ELR (cell line): ENCODE measurements at regions not wholly inside any gene's neighbourhood (a gene's known extent, or its start where the extent isn't known, plus 50 kb on each side); places are given as distances from the start of the nearest gene placed in this dataset.

ENCODE experiments used
- DNase-seq: peaks from one replicate; pipeline ENCODE4 v3.0.0-alpha.2; 2015; ENCODE audit warnings: low read depth

GRCh38 chr6:99066044-99066443, 118.3 kb upstream of the FBXL4 start:
- no peak for DNase-seq

DNA sequence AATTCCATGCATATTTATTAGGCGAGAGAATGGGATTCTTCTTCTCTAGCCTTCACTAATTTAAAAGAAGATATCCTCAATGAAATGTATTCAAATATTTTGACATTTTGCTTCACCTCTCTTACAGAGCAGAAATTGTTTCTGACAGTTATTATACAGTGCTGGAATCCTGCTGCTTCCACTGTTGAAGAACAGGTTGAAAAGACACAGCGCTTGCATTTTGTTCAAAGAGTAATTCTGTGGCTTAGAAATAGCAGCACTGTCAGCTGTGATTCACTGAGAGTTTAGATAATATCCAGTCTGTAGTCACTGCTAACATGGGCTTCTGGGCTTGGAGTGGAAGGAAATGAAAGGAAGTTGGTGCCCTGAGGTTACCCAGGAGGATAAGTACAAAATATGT, 117.1 kb upstream of the FBXL4 start:
- DNase-seq: peak; percentile 5

- DNase-seq: no peak
These were observed 88.9 kb upstream of the FBXL4 start for GRCh38 chr6:99036672-99037071.

DNA sequence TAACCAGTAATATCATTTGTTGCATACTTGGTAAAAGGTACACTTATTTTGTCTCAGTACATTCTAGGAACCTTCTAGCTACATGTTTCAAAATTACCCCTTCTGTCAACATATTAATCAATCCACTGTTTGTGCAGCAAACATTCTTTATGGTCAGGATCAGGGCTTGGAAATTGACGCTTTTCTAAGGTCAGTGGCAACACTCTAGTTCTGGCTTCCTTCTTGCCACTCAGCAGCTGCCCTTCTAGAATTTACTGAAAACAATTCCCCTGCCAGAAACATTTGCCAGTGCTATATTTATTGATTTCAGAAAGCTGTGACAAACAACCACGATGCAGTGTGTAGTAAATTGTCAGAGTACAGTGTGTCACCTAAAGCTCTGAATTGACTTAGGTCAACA, 84.7 kb upstream of the FBXL4 start:
- no peak for DNase-seq

DNA sequence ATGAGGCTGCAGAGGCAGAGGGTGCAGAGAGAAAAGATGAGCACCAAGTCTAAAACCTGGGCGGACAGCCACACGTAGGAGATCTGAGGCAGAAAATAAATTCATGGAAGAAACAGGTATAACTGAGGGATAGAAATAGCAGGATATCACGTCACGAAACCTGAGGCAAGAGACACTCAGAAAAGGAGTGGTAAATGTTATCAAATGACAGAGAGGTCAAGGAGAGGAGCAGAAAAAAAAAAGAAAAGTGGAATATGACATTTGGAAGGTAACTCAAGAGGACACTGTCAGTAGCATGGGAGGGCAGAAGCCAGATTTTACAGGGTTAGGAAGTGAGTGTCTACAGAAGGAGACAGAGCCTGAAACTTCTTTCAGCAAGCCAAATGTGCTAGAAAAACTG, 84.2 kb upstream of the FBXL4 start:
- DNase-seq: no peak

GRCh38 chr6:99030915-99031314, 83.2 kb upstream of the FBXL4 start:
- DNase-seq: no peak

DNA sequence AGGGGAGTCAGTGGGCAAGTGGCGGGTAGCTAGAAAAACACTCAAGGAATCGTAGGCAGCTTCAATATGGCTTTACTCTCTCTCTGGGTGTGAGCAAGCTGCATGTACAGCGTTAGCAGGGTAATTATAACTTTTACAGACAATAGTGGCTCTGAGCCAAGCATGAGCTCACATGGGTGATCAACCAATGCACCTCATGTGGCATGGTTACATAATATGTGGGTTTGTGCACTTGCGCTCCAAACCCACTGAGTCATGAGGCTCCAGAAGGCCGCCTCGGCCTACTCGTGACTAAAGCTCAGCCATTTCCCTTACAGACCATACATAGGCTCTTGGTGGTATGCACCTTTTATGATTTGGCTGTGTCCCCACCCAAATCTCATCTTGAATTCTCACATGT, 78.4 kb upstream of the FBXL4 start:
- peak; percentile 51 for DNase-seq

- no peak for DNase-seq
These were observed 76.3 kb upstream of the FBXL4 start for GRCh38 chr6:99024089-99024488.

DNA sequence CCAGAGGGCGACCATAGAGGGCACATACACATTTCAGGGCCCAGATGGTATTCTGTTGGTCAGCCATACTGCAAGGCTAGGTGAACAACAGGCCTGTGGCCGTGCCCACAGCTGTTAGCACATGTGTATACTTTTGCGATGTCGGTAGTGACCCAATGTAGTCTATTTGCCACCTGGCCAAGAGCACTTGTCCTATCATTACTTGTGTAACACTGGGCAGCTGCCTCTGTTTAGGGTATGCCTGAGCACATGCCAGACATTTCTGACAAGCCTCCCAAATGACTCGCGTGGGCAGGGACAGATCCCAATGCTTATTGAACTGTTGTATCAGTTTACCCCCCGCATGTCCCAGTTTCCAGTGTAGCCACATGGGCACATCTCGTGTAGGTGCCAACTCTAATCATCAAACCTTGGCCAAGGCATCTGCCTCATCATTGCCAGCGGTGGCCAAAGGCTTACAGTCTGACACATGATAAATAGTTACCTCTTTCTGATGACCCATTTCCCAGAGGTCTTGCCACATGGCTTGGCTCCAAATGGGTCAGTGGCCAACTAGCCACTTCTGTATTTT, 74.4 kb upstream of the FBXL4 start:
- DNase-seq: no peak

DNA sequence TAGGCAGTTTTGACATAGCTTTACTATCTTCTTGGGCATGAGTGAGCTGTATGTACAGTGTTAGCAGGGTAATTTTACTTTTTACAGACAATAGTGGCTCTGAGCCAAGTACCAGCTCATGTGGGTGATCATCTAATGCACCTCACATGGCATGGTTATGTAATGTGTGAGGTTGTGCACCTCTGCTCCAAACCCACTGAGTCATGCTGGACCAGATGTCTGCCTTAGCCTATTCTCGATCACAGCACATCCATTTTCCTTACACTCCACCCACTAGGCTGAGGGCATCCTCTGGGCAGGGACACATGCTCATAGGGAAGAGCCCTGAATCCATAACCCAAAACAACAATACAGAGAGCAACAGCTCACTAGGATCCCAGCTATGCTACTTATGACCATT, 71.6 kb upstream of the FBXL4 start:
- DNase-seq: peak; percentile 70

DNA sequence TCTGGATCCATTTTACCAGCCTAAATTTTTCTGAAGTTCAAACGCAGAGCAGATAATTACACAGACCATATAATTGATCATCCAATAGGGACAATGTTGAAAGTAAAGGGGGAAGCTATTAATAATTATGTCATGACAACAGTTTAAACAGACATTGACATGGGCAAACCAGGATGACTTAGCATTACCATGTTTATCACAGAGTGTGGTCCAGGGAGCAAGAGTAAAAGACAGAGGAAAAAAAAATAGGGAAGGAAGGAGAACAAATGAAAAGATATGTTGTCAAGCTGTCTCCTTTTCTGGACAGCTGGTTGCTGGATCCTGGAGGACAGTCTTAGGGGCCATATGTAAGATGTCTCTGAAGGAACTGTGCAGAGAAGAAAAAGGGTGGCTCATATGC, 69.4 kb upstream of the FBXL4 start:
- DNase-seq: no peak

- DNase-seq: peak; percentile 76
These were observed 68.6 kb upstream of the FBXL4 start for GRCh38 chr6:99016355-99016754.

DNA sequence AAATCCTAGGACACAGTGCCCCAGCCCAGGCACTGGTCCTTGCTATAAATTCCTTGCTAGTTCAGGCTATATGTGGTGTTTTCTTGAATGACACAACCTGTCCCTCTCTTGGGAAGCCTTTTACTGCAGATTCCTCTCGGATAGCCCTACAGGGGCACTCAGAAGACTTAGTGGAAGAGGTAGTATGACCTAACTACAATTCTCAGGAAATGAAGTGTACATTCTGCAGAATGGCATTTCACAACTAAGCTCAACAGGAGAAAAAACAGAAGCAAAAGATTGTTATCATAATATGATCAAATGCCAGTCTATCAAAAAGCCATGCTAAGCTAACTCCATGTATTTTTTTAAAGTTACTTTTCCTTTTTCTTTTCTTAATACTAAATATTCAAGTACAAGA, 66.3 kb upstream of the FBXL4 start:
- DNase-seq: peak; percentile 77

DNA sequence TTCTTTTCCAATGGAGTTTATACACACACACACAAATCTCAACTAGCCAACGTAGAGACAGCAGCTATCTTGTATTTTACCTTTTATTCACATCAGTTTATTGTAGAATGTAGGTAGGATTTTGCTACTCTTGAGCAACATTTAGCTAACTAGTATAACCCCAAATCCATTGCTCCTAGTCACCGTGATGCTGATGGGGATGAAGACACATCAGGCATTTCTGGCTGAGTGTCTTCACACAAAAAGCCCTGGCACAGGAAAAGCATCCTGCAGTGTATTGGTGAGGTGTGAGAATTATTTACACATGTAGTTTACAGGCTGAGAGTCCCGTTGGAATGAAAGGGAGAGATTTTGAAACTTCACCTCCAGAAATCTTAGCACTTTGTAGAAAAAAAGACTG, 65.9 kb upstream of the FBXL4 start:
- peak; percentile 45 for DNase-seq

- DNase-seq: peak; percentile 94
These were observed 65.4 kb upstream of the FBXL4 start for GRCh38 chr6:99013145-99013544.

- DNase-seq: no peak
These were observed 63.4 kb upstream of the FBXL4 start for GRCh38 chr6:99011151-99011550.

DNA sequence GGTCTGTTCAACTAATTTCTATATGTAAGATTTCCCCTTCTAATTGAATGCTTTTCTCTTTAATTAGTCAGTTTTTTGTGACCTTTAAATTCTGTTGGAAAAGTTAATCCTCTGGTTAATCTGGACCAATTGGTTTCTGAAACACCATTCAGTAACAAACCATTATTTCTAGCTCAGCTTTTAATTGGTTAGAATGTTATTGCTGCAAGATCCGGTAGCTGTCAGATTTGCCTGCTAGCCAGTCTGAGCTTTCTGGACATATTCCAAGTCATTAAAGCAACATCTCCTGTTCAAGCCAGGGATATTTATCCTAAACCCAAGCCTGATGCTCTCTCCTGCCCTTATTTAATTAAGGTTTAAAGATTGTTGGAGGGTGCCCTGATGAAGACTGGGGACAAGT, 55.1 kb upstream of the FBXL4 start:
- no peak for DNase-seq

DNA sequence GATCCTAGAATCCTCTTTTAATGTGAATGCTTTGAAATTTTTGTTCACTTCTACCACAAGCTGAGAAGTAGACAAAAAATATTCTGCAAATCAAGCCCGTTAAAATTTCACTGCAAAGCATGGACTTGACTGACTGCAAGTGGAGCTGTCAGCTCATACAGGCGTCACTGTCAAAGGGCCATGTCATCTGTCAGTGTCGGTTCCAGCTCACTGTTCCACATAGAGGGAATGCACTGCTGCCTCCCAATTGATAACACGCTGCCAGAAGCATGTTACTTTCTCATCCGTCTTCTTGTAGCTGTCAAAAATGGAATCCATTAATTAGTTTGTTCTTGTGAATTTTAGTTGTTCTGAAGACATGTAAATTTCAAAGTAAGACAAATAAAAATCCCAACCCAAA, 50.4 kb upstream of the FBXL4 start:
- no peak for DNase-seq
